ENCODE measurements at regions not wholly inside any gene's neighbourhood (a gene's known extent, or its start where the extent isn't known, plus 50 kb on each side); places are given as distances from the start of the nearest gene placed in this dataset.

DNA sequence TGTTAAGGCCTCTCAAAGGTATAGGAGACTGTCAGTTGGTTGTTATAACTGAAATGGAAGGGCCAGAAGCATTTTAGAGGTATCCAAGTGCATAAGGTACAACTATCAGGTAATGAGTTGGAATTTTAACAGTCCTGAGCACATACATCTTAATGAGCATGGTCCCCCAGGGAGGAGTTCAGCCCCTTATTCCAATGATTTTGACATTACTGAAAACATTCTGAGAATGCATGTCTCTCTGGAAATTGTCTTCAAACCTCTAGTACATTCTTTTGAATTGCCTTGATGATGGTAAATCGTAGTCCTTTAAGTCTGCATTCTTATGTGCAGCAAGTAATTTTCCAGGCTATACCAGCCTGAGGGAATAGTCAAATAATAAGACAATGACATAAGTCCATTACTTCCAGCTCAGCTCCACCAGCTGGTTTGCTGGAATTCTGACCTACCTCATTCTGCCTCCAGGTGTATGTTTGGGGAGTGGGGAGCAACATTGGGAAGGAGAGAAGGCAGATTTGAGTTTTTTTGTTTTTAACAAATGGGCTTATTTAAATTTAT, 239.2 kb downstream of the MSRB3 start:
- no peak overlapping the region for H3K4me3 ChIP-seq (ENCODE audit: low read depth, poor library complexity, severe bottlenecking)
- TF ChIP-seq CTCF (IDR thresholded peaks at IDR 0.05) (no peak), POLR2A (IDR thresholded peaks at IDR 0.05) (no peak)
- 81 to 83% methylated on average over 1 of the region's 1 CpG for WGBS, 2 donors
- intact Hi-C loops (cut with DNase I; ENCODE audit: low total_unique reads) = no loop called here
- no peak for DNase-seq (ENCODE audit: low spot score in 2 of 2)

DNA sequence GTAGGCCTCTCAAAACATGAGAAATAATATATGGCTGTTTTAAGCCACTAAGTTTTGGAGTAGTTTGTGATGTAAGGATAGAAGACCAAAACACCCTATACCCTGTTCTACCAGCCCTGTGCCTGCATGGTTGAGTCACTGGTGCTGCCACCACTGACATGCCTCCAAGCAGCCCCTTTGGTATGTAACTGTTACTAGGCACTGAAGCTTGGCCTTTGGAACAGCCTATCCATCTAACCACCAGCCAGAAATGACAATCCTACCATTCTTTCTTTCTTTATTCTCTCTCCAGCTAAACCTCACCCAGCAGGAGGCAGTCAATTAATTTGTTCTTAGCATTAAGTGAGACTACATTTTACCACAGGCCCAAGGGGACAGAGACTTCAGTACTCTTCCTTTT, 240.3 kb downstream of the MSRB3 start:
- DNase-seq (ENCODE audit: low spot score in 2 of 2) = no peak

GRCh38 chr12:65520658-65521057, 242.2 kb downstream of the MSRB3 start:
- TF ChIP-seq CTCF (IDR thresholded peaks at IDR 0.05) = no peak
- TF ChIP-seq POLR2A (IDR thresholded peaks at IDR 0.05) = no peak
- intact Hi-C loops (cut with DNase I; ENCODE audit: low total_unique reads) = no loop called here
- whole genome bisulfite sequencing, 2 donors = 89 to 96% methylated on average over 1 of the region's 1 CpG
- DNase-seq (ENCODE audit: low spot score in 2 of 2) = no peak
- H3K4me3 ChIP-seq (ENCODE audit: low read depth, poor library complexity, severe bottlenecking) = no peak overlapping the region

More for the DNA sequence above, 240.3 kb downstream of the MSRB3 start:
- TF ChIP-seq POLR2A (IDR thresholded peaks at IDR 0.05) (no peak), CTCF (IDR thresholded peaks at IDR 0.05) (no peak)
- no peak overlapping the region for H3K4me3 ChIP-seq (ENCODE audit: low read depth, poor library complexity, severe bottlenecking)
- intact Hi-C loops (cut with DNase I; ENCODE audit: low total_unique reads) = no loop called here

- WGBS, 2 donors = 72 to 73% methylated on average over 12 of the region's 12 CpGs
- DNase-seq (ENCODE audit: low spot score in 2 of 2) = no peak
Measured at GRCh38 chr12:65522956-65523860, 244.7 kb downstream of the MSRB3 start.

GRCh38 chr12:65524666-65525065, 246.2 kb downstream of the MSRB3 start:
- WGBS, 2 donors = 51 to 63% methylated on average over 2 of the region's 2 CpGs
- intact Hi-C loops (cut with DNase I; ENCODE audit: low total_unique reads) = no loop called here
- no peak for TF ChIP-seq POLR2A (IDR thresholded peaks at IDR 0.05)
- no peak for TF ChIP-seq CTCF (IDR thresholded peaks at IDR 0.05)

More at GRCh38 chr12:65522956-65523860, 244.7 kb downstream of the MSRB3 start:
- no peak overlapping the region for H3K4me3 ChIP-seq (ENCODE audit: low read depth, poor library complexity, severe bottlenecking)
- TF ChIP-seq CTCF (IDR thresholded peaks at IDR 0.05) (no peak), POLR2A (IDR thresholded peaks at IDR 0.05) (no peak)
- intact Hi-C loops (cut with DNase I; ENCODE audit: low total_unique reads) = no loop called here

More at GRCh38 chr12:65524666-65525065, 246.2 kb downstream of the MSRB3 start:
- DNase-seq (ENCODE audit: low spot score in 2 of 2) = no peak
- no peak overlapping the region for H3K4me3 ChIP-seq (ENCODE audit: low read depth, poor library complexity, severe bottlenecking)
